Fibroblast of lung (primary cell): ENCODE measurements at regions not wholly inside any gene's neighbourhood (a gene's known extent, or its start where the extent isn't known, plus 50 kb on each side); places are given as distances from the start of the nearest gene placed in this dataset.

Experiments used
- DNase-seq, 2 donors: peaks; one replicate each; pipeline versions ENCODE4 v3.0.0 to v3.0.0-alpha.2; 2010; ENCODE audit warnings: low read depth in 2 of 2
- H2AFZ ChIP-seq: 2 replicates; pipeline ENCODE4 v1.5.1; 2012; ENCODE audit warnings: low read length, control low read depth, inconsistent platforms
- H3K27ac ChIP-seq: 2 replicates; pipeline ENCODE4 v1.5.1; 2011; ENCODE audit warnings: low read length, control low read depth; ENCODE audit not compliant: insufficient read depth
- H3K27me3 ChIP-seq: 2 replicates; pipeline ENCODE4 v1.5.1; 2011; ENCODE audit warnings: mild to moderate bottlenecking, low read length; ENCODE audit not compliant: control insufficient read depth, insufficient read depth
- H3K36me3 ChIP-seq: 2 replicates; pipeline ENCODE4 v1.5.1; 2011; ENCODE audit warnings: low read length; ENCODE audit not compliant: control insufficient read depth, insufficient read depth
- H3K4me1 ChIP-seq: 2 replicates; pipeline ENCODE4 v1.5.1; 2011; ENCODE audit warnings: low read length; ENCODE audit not compliant: control insufficient read depth, insufficient read depth; ENCODE audit errors: extremely low read depth
- H3K4me2 ChIP-seq: 2 replicates; pipeline ENCODE4 v1.5.1; 2011; ENCODE audit warnings: low read length, control low read depth; ENCODE audit not compliant: insufficient read depth; ENCODE audit errors: extremely low read depth
- H3K4me3 ChIP-seq, 4 experiments: fragments of 200-600 bp in 1 of 4; sonication (generic) in 1 of 4; replicated peaks in 1 of 4; 2 replicates each; pipeline ENCODE4 v1.5.1; 2011 to 2016; ENCODE audit warnings: low read length in 4 of 4, low read depth in 3 of 4, mild to moderate bottlenecking in 3 of 4, control low read depth in 2 of 4, inconsistent platforms in 1 of 4, mixed read lengths in 1 of 4; ENCODE audit not compliant: insufficient read depth in 1 of 4; ENCODE audit errors: control extremely low read depth in 1 of 4
- H3K79me2 ChIP-seq: 2 replicates; pipeline ENCODE4 v1.5.1; 2012; ENCODE audit warnings: mild to moderate bottlenecking, low read length, inconsistent platforms; ENCODE audit not compliant: control insufficient read depth, insufficient read depth
- H3K9ac ChIP-seq: 2 replicates; pipeline ENCODE4 v1.5.1; 2011; ENCODE audit warnings: mild to moderate bottlenecking, low read length, control low read depth; ENCODE audit not compliant: insufficient read depth
- H3K9me3 ChIP-seq: 2 replicates; pipeline ENCODE4 v1.5.1; 2012; ENCODE audit warnings: low read depth, low read length; ENCODE audit not compliant: control insufficient read depth, insufficient read depth
- H4K20me1 ChIP-seq: 2 replicates; pipeline ENCODE4 v1.5.1; 2011; ENCODE audit warnings: low read length; ENCODE audit not compliant: control insufficient read depth, insufficient read depth; ENCODE audit errors: extremely low read depth
- CTCF ChIP-seq, 2 donors: IDR thresholded peaks in 1 of 2; conservative IDR thresholded peaks in 1 of 2; 1 replicate in 1 of 2; 2 replicates in 1 of 2; pipeline ENCODE4 v1.5.1; 2011 to 2012; ENCODE audit warnings: low read length in 2 of 2, control low read depth in 1 of 2, inconsistent platforms in 1 of 2, low read depth in 1 of 2, mild to moderate bottlenecking in 1 of 2
- EZH2 ChIP-seq: IDR thresholded peaks from 2 replicates; pipeline ENCODE4 v1.5.1; 2012; ENCODE audit warnings: low read length, control low read depth, mild to moderate bottlenecking; ENCODE audit errors: missing control alignments

GRCh38 chr3:18864933-18865731 lies 283.2 kb upstream of the KCNH8 start:
- Histone ChIP-seq H3K79me2 (no peaks in the 10 kb centered on the region), H3K4me3 (no peak overlapping the region), H2AFZ (no peak overlapping the region), H3K4me1 (no peaks in the 10 kb centered on the region), H3K27me3 (no peaks in the 10 kb centered on the region), H4K20me1 (no peaks in the 10 kb centered on the region), H3K36me3 (no peaks in the 10 kb centered on the region), H3K9me3 (no peaks in the 10 kb centered on the region), H3K27ac (no peak overlapping the region), H3K9ac (no peak overlapping the region), H3K4me2 (no peak overlapping the region)
- TF ChIP-seq CTCF (conservative IDR thresholded peaks at IDR 0.05 in 1 of 2, IDR thresholded peaks at IDR 0.05 in 1 of 2; ENCODE audit: low read depth in 1 of 2, low read length in 2 of 2): no peak
- no peak for TF ChIP-seq EZH2
- no peak for DNase-seq

- H3K9ac ChIP-seq: no peak overlapping the region
- H3K36me3 ChIP-seq: no peaks in the 10 kb centered on the region
- DNase-seq: no peak
- H3K4me2 ChIP-seq: no peak overlapping the region
- no peak overlapping the region for H3K27ac ChIP-seq
- H3K27me3 ChIP-seq: no peaks in the 10 kb centered on the region
- H4K20me1 ChIP-seq: no peaks in the 10 kb centered on the region
- TF ChIP-seq CTCF (conservative IDR thresholded peaks at IDR 0.05 in 1 of 2, IDR thresholded peaks at IDR 0.05 in 1 of 2; ENCODE audit: low read depth in 1 of 2, low read length in 2 of 2): no peak
- TF ChIP-seq EZH2: no peak
- no peaks in the 10 kb centered on the region for H3K4me1 ChIP-seq
- no peaks in the 10 kb centered on the region for H3K9me3 ChIP-seq
- no peak overlapping the region for H3K4me3 ChIP-seq
- no peaks in the 10 kb centered on the region for H3K79me2 ChIP-seq
- H2AFZ ChIP-seq: no peak overlapping the region
These were observed 286.2 kb upstream of the KCNH8 start for GRCh38 chr3:18862077-18862476.

- no peak overlapping the region for H3K4me2 ChIP-seq
- H3K9me3 ChIP-seq: no peaks in the 10 kb centered on the region
- H3K27me3 ChIP-seq: no peaks in the 10 kb centered on the region
- H2AFZ ChIP-seq: no peak overlapping the region
- no peaks in the 10 kb centered on the region for H3K36me3 ChIP-seq
- no peaks in the 10 kb centered on the region for H3K4me1 ChIP-seq
- H3K9ac ChIP-seq: no peak overlapping the region
- no peaks in the 10 kb centered on the region for H3K79me2 ChIP-seq
- H3K27ac ChIP-seq: no peak overlapping the region
- no peaks in the 10 kb centered on the region for H4K20me1 ChIP-seq
- H3K4me3 ChIP-seq: no peak overlapping the region
- no peak for TF ChIP-seq EZH2
- TF ChIP-seq CTCF (conservative IDR thresholded peaks at IDR 0.05 in 1 of 2, IDR thresholded peaks at IDR 0.05 in 1 of 2; ENCODE audit: low read depth in 1 of 2, low read length in 2 of 2): no peak
- DNase-seq: no peak
These were observed 287.2 kb upstream of the KCNH8 start for GRCh38 chr3:18861137-18861536.
